ENCODE measurements at regions not wholly inside any gene's neighbourhood (a gene's known extent, or its start where the extent isn't known, plus 50 kb on each side); places are given as distances from the start of the nearest gene placed in this dataset.

DNA sequence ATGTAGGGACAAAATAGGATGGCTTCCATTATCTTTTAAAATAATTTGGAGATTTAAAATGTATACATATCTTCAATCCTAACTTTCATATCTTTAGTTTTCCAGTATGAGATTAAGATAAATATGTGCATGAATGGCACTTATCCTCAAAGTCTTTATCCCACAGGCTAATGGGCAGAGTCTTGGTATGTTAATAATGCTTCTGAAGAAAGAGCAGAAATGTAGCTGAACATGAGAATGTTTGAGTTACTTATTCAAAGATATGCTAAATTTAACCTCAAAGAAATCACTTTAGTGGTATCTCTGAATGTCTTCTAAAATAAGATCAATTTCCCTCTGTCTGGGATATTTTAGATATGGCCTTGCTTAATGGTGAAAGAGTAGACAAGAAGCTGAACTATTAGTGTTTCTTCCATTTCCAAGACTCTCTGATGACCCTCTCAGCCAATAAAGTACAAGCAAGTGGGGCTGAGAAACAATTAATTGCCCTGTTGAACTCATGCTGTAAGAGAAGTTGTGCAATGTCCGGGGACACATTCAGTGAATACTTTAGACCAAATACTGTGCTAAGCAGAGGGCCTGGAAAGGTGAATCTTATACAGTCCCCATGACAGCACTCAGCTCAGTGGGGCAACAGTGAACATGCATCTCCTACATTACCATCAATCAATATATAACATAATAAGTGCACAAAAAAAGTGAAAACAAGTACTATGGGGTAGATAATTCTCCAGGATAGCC is 50.0 kb upstream of the ADAMTSL1 start:
- intact Hi-C loops (cut with micrococcal nuclease; ENCODE audit: unreplicated experiment) (no loop called here), in situ Hi-C loops (cut with HindIII; ENCODE audit: extremely low pct_ligation_motif_present, low pct_unique_long_range_greater_than_20kb) (no loop called here)
- Histone ChIP-seq H2AFZ (ENCODE audit: low read length) (no peak overlapping the region), H3K27ac (ENCODE audit: extremely low read length, insufficient read depth, low read length) (no peak overlapping the region), H3K9me3 (ENCODE audit: low read length) (no peaks in the 10 kb centered on the region), H3K4me1 (ENCODE audit: insufficient read depth, low read length) (no peaks in the 10 kb centered on the region), H3K79me2 (ENCODE audit: insufficient read depth, low read length) (no peaks in the 10 kb centered on the region), H3K4me3 (replicated peaks in 1 of 3; ENCODE audit: insufficient read depth in 1 of 3, low read depth in 2 of 3, low read length in 3 of 3) (no peak overlapping the region), H3K4me2 (ENCODE audit: low read depth, low read length) (no peak overlapping the region), H4K20me1 (ENCODE audit: insufficient read depth, low read length) (no peaks in the 10 kb centered on the region), H3K27me3 (ENCODE audit: control insufficient read depth in 1 of 2, insufficient read depth in 2 of 2, low read length in 2 of 2) (no peaks in the 10 kb centered on the region), H3K36me3 (replicated peaks in 1 of 2; ENCODE audit: control insufficient read depth in 1 of 2, insufficient read depth in 2 of 2, low read length in 2 of 2) (no peaks in the 10 kb centered on the region), H3K9ac (ENCODE audit: insufficient read depth, low read depth, low read length) (no peak overlapping the region)
- WGBS (ENCODE audit: low lambda C conversion rate): 0% methylated on average over 1 of the region's 1 CpG
- no peak for FAIRE-seq
- BruUV-seq (replicated peaks): no TSS peak
- TF ChIP-seq CEBPG (CRISPR knock-in tag; IDR thresholded peaks at IDR 0.05): peak; percentile 53
- TF ChIP-seq SIN3A (IDR thresholded peaks at IDR 0.05; ENCODE audit: borderline replicate concordance, low read depth, low read length): no peak
- TF ChIP-seq ZNF34 (CRISPR knock-in tag; IDR thresholded peaks at IDR 0.05; ENCODE audit: borderline replicate concordance): no peak
- peak; percentile 83 for TF ChIP-seq CEBPB (IDR thresholded peaks at IDR 0.05; ENCODE audit: borderline replicate concordance, low read depth, low read length)
- ATAC-seq: peak; percentile 69
- DNase-seq (ENCODE audit: low spot score): no peak
- POLR2A ChIA-PET: no interaction called here
- CTCF ChIA-PET (ENCODE audit: low intra/inter-chr PET ratio, low total read pairs): no interaction called here

All from HepG2 (cell line).